ENCODE measurements at regions not wholly inside any gene's neighbourhood (a gene's known extent, or its start where the extent isn't known, plus 50 kb on each side); places are given as distances from the start of the nearest gene placed in this dataset.

DNA sequence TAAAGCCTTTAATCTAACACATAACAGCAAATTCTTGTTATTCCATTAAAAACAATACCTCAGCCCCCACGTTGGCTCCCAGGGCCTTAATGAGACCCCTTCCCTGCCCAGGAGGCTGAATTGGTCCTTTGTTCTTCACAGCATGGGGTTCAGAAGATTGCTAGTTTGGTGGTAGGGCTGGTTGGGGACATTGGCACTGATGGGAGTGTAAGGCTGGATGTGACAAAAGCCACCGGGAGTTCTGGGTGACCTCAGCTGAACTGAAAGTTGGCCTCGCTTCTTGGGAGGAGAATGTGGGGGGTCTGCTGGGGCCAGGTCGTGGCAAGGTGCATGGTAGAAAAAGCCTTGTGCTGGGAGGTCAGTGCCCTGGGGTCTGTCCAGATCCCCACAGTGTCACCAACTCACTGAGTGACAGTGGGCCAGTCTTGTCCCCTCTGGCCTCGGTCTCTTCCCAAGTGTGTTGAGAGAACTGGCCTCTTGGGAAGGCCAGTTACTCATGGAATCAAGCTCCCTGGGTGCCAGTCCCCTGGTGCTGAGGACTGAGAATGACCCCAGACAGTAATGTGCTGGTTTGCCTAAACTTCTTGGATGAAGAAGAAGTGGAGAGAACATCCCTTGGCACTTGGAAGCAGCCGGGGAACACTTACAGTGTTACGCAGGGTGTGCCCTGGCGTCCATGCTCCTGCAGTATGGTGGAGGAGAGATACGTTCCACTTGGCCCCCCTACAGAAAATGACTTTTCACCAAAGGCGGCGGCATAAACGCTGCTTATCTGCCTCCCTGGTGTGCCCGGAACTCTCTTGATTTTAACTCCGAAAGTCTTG is 283.7 kb upstream of the RTL1 start:
- CTCF ChIA-PET (ENCODE audit: unreplicated experiment): no interaction called here
- BruUV-seq (replicated peaks): no TSS peak
- TF ChIP-seq EZH2phosphoT487 (IDR thresholded peaks at IDR 0.05; ENCODE audit: borderline replicate concordance, low read depth, low read length): no peak
- TF ChIP-seq, protein P1, sequence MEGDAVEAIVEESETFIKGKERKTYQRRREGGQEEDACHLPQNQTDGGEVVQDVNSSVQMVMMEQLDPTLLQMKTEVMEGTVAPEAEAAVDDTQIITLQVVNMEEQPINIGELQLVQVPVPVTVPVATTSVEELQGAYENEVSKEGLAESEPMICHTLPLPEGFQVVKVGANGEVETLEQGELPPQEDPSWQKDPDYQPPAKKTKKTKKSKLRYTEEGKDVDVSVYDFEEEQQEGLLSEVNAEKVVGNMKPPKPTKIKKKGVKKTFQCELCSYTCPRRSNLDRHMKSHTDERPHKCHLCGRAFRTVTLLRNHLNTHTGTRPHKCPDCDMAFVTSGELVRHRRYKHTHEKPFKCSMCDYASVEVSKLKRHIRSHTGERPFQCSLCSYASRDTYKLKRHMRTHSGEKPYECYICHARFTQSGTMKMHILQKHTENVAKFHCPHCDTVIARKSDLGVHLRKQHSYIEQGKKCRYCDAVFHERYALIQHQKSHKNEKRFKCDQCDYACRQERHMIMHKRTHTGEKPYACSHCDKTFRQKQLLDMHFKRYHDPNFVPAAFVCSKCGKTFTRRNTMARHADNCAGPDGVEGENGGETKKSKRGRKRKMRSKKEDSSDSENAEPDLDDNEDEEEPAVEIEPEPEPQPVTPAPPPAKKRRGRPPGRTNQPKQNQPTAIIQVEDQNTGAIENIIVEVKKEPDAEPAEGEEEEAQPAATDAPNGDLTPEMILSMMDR (conservative IDR thresholded peaks at IDR 0.05; ENCODE audit: low read length): no peak

DNA sequence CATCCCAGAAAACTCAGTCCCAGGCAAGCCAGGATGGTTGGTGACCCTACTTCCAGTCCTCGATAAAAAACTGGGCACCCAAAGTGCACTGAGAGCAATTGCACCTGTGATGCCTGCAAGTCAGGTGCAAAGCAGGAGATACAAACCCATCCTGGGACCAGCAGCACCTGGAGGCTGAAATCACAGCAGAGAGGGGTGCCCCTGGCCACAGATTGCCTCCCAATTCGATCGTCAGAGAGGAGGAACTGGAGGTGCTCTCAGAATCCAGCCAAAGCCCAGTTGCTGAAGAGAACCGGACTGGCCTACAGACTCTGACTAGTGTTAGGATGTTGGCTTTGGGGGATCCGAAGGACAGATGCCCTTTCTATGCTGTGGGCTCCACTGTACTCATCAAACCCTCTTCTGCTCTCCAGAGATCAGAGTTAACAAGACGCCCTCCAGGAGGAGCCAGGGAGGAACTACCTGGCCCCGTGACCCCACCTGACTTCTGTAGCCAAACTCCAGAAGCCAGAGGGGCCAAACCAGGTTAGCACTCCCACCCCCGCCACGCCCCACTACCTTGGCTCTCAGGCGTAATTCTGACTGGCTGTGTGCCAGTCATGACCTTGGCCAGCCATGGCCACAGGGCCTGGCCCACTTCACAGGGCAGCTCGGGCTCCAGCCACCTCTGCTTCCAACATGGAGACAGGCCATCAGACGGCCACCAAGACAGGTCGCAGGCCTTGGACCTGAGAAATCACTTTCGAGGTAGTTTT is 284.5 kb upstream of the RTL1 start:
- no peaks in the 10 kb centered on the region for H3K9me3 ChIP-seq (ENCODE audit: low read length)
- H3K27ac ChIP-seq (ENCODE audit: low read depth, low read length, poor library complexity, severe bottlenecking): no peak overlapping the region
- no peaks in the 10 kb centered on the region for H3K4me1 ChIP-seq (ENCODE audit: insufficient read depth, low read length, poor library complexity, severe bottlenecking)
- CTCF ChIA-PET (ENCODE audit: unreplicated experiment): no interaction called here
- no peak overlapping the region for H3K4me3 ChIP-seq (ENCODE audit: low read depth, low read length, poor library complexity, severe bottlenecking)
- no peak overlapping the region for H3K4me2 ChIP-seq (ENCODE audit: low read length)
- POLR2A ChIA-PET: no interaction called here
- BruUV-seq (replicated peaks): no TSS peak
- no peaks in the 10 kb centered on the region for H3K79me2 ChIP-seq (ENCODE audit: insufficient read depth, low read depth, low read length)
- H4K20me1 ChIP-seq (ENCODE audit: insufficient read depth, low read length): no peaks in the 10 kb centered on the region
- DNase-seq (ENCODE audit: low spot score): no peak
- H2AFZ ChIP-seq (ENCODE audit: low read length): no peak overlapping the region
- intact Hi-C loops (cut with micrococcal nuclease; ENCODE audit: unreplicated experiment): no loop called here
- no peak for TF ChIP-seq EZH2phosphoT487 (IDR thresholded peaks at IDR 0.05; ENCODE audit: borderline replicate concordance, low read depth, low read length)
- TF ChIP-seq, protein P1 (conservative IDR thresholded peaks at IDR 0.05; ENCODE audit: low read length): no peak
- H3K9me2 ChIP-seq (ENCODE audit: insufficient read depth, low read length): no peaks in the 10 kb centered on the region
- no peaks in the 10 kb centered on the region for H3K36me3 ChIP-seq (ENCODE audit: insufficient read depth, low read length)

More for the DNA sequence above, 283.7 kb upstream of the RTL1 start:
- Histone ChIP-seq H3K27ac (ENCODE audit: low read depth, low read length, poor library complexity, severe bottlenecking) (no peak overlapping the region), H3K79me2 (ENCODE audit: insufficient read depth, low read depth, low read length) (no peaks in the 10 kb centered on the region), H3K36me3 (ENCODE audit: insufficient read depth, low read length) (no peaks in the 10 kb centered on the region), H3K9me2 (ENCODE audit: insufficient read depth, low read length) (no peaks in the 10 kb centered on the region), H3K4me1 (ENCODE audit: insufficient read depth, low read length, poor library complexity, severe bottlenecking) (no peaks in the 10 kb centered on the region), H3K4me3 (ENCODE audit: low read depth, low read length, poor library complexity, severe bottlenecking) (no peak overlapping the region), H2AFZ (ENCODE audit: low read length) (no peak overlapping the region), H3K4me2 (ENCODE audit: low read length) (no peak overlapping the region), H4K20me1 (ENCODE audit: insufficient read depth, low read length) (no peaks in the 10 kb centered on the region), H3K9me3 (ENCODE audit: low read length) (no peaks in the 10 kb centered on the region)
- DNase-seq (ENCODE audit: low spot score): no peak
- POLR2A ChIA-PET: no interaction called here
- intact Hi-C loops (cut with micrococcal nuclease; ENCODE audit: unreplicated experiment): no loop called here

DNA sequence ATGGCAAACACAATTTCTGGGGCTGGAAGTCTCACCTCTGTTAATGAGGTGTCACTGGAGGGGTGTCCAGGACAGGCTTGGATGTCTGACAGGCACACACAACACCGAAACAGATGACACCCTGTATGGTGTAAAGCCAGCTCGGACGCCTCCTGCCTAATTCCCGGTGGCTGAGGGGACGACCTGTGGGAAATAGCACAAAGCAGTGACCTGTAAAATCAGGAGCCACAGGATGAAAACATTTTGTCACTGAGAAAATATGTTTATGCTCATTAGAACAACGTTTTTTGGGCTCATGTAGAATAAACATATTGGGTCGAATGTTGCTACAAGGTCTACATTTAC is 285.0 kb upstream of the RTL1 start:
- DNase-seq (ENCODE audit: low spot score): no peak
- no peaks in the 10 kb centered on the region for H3K9me2 ChIP-seq (ENCODE audit: insufficient read depth, low read length)
- H3K27ac ChIP-seq (ENCODE audit: low read depth, low read length, poor library complexity, severe bottlenecking): no peak overlapping the region
- H3K9me3 ChIP-seq (ENCODE audit: low read length): no peaks in the 10 kb centered on the region
- H3K4me3 ChIP-seq (ENCODE audit: low read depth, low read length, poor library complexity, severe bottlenecking): no peak overlapping the region
- H4K20me1 ChIP-seq (ENCODE audit: insufficient read depth, low read length): no peaks in the 10 kb centered on the region
- H3K4me2 ChIP-seq (ENCODE audit: low read length): no peak overlapping the region
- BruUV-seq (replicated peaks): no TSS peak
- CTCF ChIA-PET (ENCODE audit: unreplicated experiment): no interaction called here
- no peaks in the 10 kb centered on the region for H3K36me3 ChIP-seq (ENCODE audit: insufficient read depth, low read length)
- H3K4me1 ChIP-seq (ENCODE audit: insufficient read depth, low read length, poor library complexity, severe bottlenecking): no peaks in the 10 kb centered on the region
- TF ChIP-seq, protein P1 (conservative IDR thresholded peaks at IDR 0.05; ENCODE audit: low read length): no peak
- no peak for TF ChIP-seq EZH2phosphoT487 (IDR thresholded peaks at IDR 0.05; ENCODE audit: borderline replicate concordance, low read depth, low read length)
- no peaks in the 10 kb centered on the region for H3K79me2 ChIP-seq (ENCODE audit: insufficient read depth, low read depth, low read length)
- intact Hi-C loops (cut with micrococcal nuclease; ENCODE audit: unreplicated experiment): no loop called here
- no peak overlapping the region for H2AFZ ChIP-seq (ENCODE audit: low read length)
- POLR2A ChIA-PET: no interaction called here

Data from OCI-LY7 (cell line).